ENCODE measurements at regions not wholly inside any gene's neighbourhood (a gene's known extent, or its start where the extent isn't known, plus 50 kb on each side); places are given as distances from the start of the nearest gene placed in this dataset.
"Not testable (repeated sequence)": the region's sequence is repeated elsewhere in the genome, so short reads cannot be mapped to it uniquely, and the experiment has no call there.

GRCh38 chr3:773433-773832, 319.4 kb upstream of the CNTN6 start:
- H3K9me3 ChIP-seq (ENCODE audit: control insufficient read depth in 2 of 2, insufficient read depth in 1 of 2, low read depth in 1 of 2, low read length in 1 of 2): not testable (repeated sequence)
- WGBS, 2 donors: 84 to 86% methylated on average over 3 of the region's 3 CpGs

GRCh38 chr3:775178-775880, 317.5 kb upstream of the CNTN6 start:
- no peaks in the 10 kb centered on the region for H3K4me1 ChIP-seq (ENCODE audit: control insufficient read depth in 2 of 2, insufficient read depth in 2 of 2, low read length in 1 of 2)
- H3K27ac ChIP-seq (ENCODE audit: low read depth in 2 of 2, low read length in 1 of 2): no peak overlapping the region
- 91% methylated on average over 6 of the region's 6 CpGs for WGBS, 2 donors
- no peak overlapping the region for H3K4me3 ChIP-seq (ENCODE audit: low read depth in 1 of 2, low read length in 2 of 2)
- no peaks in the 10 kb centered on the region for H3K27me3 ChIP-seq (ENCODE audit: control insufficient read depth in 1 of 2, insufficient read depth in 2 of 2, low read length in 2 of 2)
- no peaks in the 10 kb centered on the region for H3K9me3 ChIP-seq (ENCODE audit: control insufficient read depth in 2 of 2, insufficient read depth in 1 of 2, low read depth in 1 of 2, low read length in 1 of 2)
- H3K36me3 ChIP-seq (ENCODE audit: control insufficient read depth in 2 of 2, insufficient read depth in 2 of 2, low read length in 1 of 2): no peaks in the 10 kb centered on the region

More at GRCh38 chr3:773433-773832, 319.4 kb upstream of the CNTN6 start:
- not testable (repeated sequence) for H3K4me1 ChIP-seq (ENCODE audit: control insufficient read depth in 2 of 2, insufficient read depth in 2 of 2, low read length in 1 of 2); H3K27me3 ChIP-seq (ENCODE audit: control insufficient read depth in 1 of 2, insufficient read depth in 2 of 2, low read length in 2 of 2); H3K36me3 ChIP-seq (ENCODE audit: control insufficient read depth in 2 of 2, insufficient read depth in 2 of 2, low read length in 1 of 2); H3K4me3 ChIP-seq (ENCODE audit: low read depth in 1 of 2, low read length in 2 of 2); H3K27ac ChIP-seq (ENCODE audit: low read depth in 2 of 2, low read length in 1 of 2)

- 63 to 76% methylated on average over 3 of the region's 3 CpGs for WGBS, 2 donors
These were observed 312.3 kb upstream of the CNTN6 start for GRCh38 chr3:780505-780904.

GRCh38 chr3:791442-791841, 301.4 kb upstream of the CNTN6 start:
- Histone ChIP-seq H3K9me3 (ENCODE audit: control insufficient read depth in 2 of 2, insufficient read depth in 1 of 2, low read depth in 1 of 2, low read length in 1 of 2) (no peaks in the 10 kb centered on the region), H3K27ac (ENCODE audit: low read depth in 2 of 2, low read length in 1 of 2) (no peak overlapping the region), H3K4me1 (ENCODE audit: control insufficient read depth in 2 of 2, insufficient read depth in 2 of 2, low read length in 1 of 2) (no peaks in the 10 kb centered on the region), H3K27me3 (ENCODE audit: control insufficient read depth in 1 of 2, insufficient read depth in 2 of 2, low read length in 2 of 2) (no peaks in the 10 kb centered on the region), H3K4me3 (ENCODE audit: low read depth in 1 of 2, low read length in 2 of 2) (no peak overlapping the region), H3K36me3 (ENCODE audit: control insufficient read depth in 2 of 2, insufficient read depth in 2 of 2, low read length in 1 of 2) (no peaks in the 10 kb centered on the region)
- 87 to 90% methylated on average over 5 of the region's 5 CpGs for WGBS, 2 donors

More at GRCh38 chr3:780505-780904, 312.3 kb upstream of the CNTN6 start:
- Histone ChIP-seq H3K27ac (ENCODE audit: low read depth in 2 of 2, low read length in 1 of 2) (no peak overlapping the region), H3K9me3 (ENCODE audit: control insufficient read depth in 2 of 2, insufficient read depth in 1 of 2, low read depth in 1 of 2, low read length in 1 of 2) (no peaks in the 10 kb centered on the region), H3K4me3 (ENCODE audit: low read depth in 1 of 2, low read length in 2 of 2) (no peak overlapping the region), H3K4me1 (ENCODE audit: control insufficient read depth in 2 of 2, insufficient read depth in 2 of 2, low read length in 1 of 2) (no peaks in the 10 kb centered on the region), H3K36me3 (ENCODE audit: control insufficient read depth in 2 of 2, insufficient read depth in 2 of 2, low read length in 1 of 2) (no peaks in the 10 kb centered on the region), H3K27me3 (ENCODE audit: control insufficient read depth in 1 of 2, insufficient read depth in 2 of 2, low read length in 2 of 2) (no peaks in the 10 kb centered on the region)

- H3K4me3 ChIP-seq (ENCODE audit: low read depth in 1 of 2, low read length in 2 of 2): no peak overlapping the region
- H3K36me3 ChIP-seq (ENCODE audit: control insufficient read depth in 2 of 2, insufficient read depth in 2 of 2, low read length in 1 of 2): no peaks in the 10 kb centered on the region
- no peaks in the 10 kb centered on the region for H3K27me3 ChIP-seq (ENCODE audit: control insufficient read depth in 1 of 2, insufficient read depth in 2 of 2, low read length in 2 of 2)
- WGBS, 2 donors: 86 to 88% methylated on average over 8 of the region's 8 CpGs
- H3K4me1 ChIP-seq (ENCODE audit: control insufficient read depth in 2 of 2, insufficient read depth in 2 of 2, low read length in 1 of 2): no peaks in the 10 kb centered on the region
- H3K9me3 ChIP-seq (ENCODE audit: control insufficient read depth in 2 of 2, insufficient read depth in 1 of 2, low read depth in 1 of 2, low read length in 1 of 2): no peaks in the 10 kb centered on the region
- H3K27ac ChIP-seq (ENCODE audit: low read depth in 2 of 2, low read length in 1 of 2): no peak overlapping the region
These were observed 300.2 kb upstream of the CNTN6 start for GRCh38 chr3:792630-793029.

- Histone ChIP-seq H3K9me3 (ENCODE audit: control insufficient read depth in 2 of 2, insufficient read depth in 1 of 2, low read depth in 1 of 2, low read length in 1 of 2) (peaks cover 0 to 2% of the 10 kb centered on the region in 2 donors), H3K27me3 (ENCODE audit: control insufficient read depth in 1 of 2, insufficient read depth in 2 of 2, low read length in 2 of 2) (no peaks in the 10 kb centered on the region), H3K4me3 (ENCODE audit: low read depth in 1 of 2, low read length in 2 of 2) (no peak overlapping the region), H3K36me3 (ENCODE audit: control insufficient read depth in 2 of 2, insufficient read depth in 2 of 2, low read length in 1 of 2) (no peaks in the 10 kb centered on the region), H3K4me1 (ENCODE audit: control insufficient read depth in 2 of 2, insufficient read depth in 2 of 2, low read length in 1 of 2) (no peaks in the 10 kb centered on the region), H3K27ac (ENCODE audit: low read depth in 2 of 2, low read length in 1 of 2) (no peak overlapping the region)
- 55 to 56% methylated on average over 2 of the region's 2 CpGs for WGBS, 2 donors
These were observed 288.6 kb upstream of the CNTN6 start for GRCh38 chr3:804211-804610.

GRCh38 chr3:805326-805725, 287.5 kb upstream of the CNTN6 start:
- WGBS, 2 donors: 84 to 90% methylated on average over 1 of the region's 1 CpG
- Histone ChIP-seq H3K36me3 (ENCODE audit: control insufficient read depth in 2 of 2, insufficient read depth in 2 of 2, low read length in 1 of 2) (no peaks in the 10 kb centered on the region), H3K27ac (ENCODE audit: low read depth in 2 of 2, low read length in 1 of 2) (no peak overlapping the region), H3K4me3 (ENCODE audit: low read depth in 1 of 2, low read length in 2 of 2) (no peak overlapping the region), H3K27me3 (ENCODE audit: control insufficient read depth in 1 of 2, insufficient read depth in 2 of 2, low read length in 2 of 2) (no peaks in the 10 kb centered on the region), H3K9me3 (ENCODE audit: control insufficient read depth in 2 of 2, insufficient read depth in 1 of 2, low read depth in 1 of 2, low read length in 1 of 2) (peaks cover 0 to 2% of the 10 kb centered on the region in 2 donors), H3K4me1 (ENCODE audit: control insufficient read depth in 2 of 2, insufficient read depth in 2 of 2, low read length in 1 of 2) (no peaks in the 10 kb centered on the region)

- no peak overlapping the region for H3K4me3 ChIP-seq (ENCODE audit: low read depth in 1 of 2, low read length in 2 of 2)
- peaks cover 0 to 2% of the 10 kb centered on the region in 2 donors for H3K9me3 ChIP-seq (ENCODE audit: control insufficient read depth in 2 of 2, insufficient read depth in 1 of 2, low read depth in 1 of 2, low read length in 1 of 2)
- H3K4me1 ChIP-seq (ENCODE audit: control insufficient read depth in 2 of 2, insufficient read depth in 2 of 2, low read length in 1 of 2): no peaks in the 10 kb centered on the region
- no peaks in the 10 kb centered on the region for H3K36me3 ChIP-seq (ENCODE audit: control insufficient read depth in 2 of 2, insufficient read depth in 2 of 2, low read length in 1 of 2)
- H3K27me3 ChIP-seq (ENCODE audit: control insufficient read depth in 1 of 2, insufficient read depth in 2 of 2, low read length in 2 of 2): no peaks in the 10 kb centered on the region
- WGBS, 2 donors: 78 to 90% methylated on average over 2 of the region's 2 CpGs
- H3K27ac ChIP-seq (ENCODE audit: low read depth in 2 of 2, low read length in 1 of 2): no peak overlapping the region
These were observed 286.8 kb upstream of the CNTN6 start for GRCh38 chr3:806006-806405.

- Histone ChIP-seq H3K4me1 (ENCODE audit: control insufficient read depth in 2 of 2, insufficient read depth in 2 of 2, low read length in 1 of 2) (no peaks in the 10 kb centered on the region), H3K27me3 (ENCODE audit: control insufficient read depth in 1 of 2, insufficient read depth in 2 of 2, low read length in 2 of 2) (no peaks in the 10 kb centered on the region), H3K27ac (ENCODE audit: low read depth in 2 of 2, low read length in 1 of 2) (no peak overlapping the region), H3K36me3 (ENCODE audit: control insufficient read depth in 2 of 2, insufficient read depth in 2 of 2, low read length in 1 of 2) (no peaks in the 10 kb centered on the region), H3K9me3 (ENCODE audit: control insufficient read depth in 2 of 2, insufficient read depth in 1 of 2, low read depth in 1 of 2, low read length in 1 of 2) (peaks cover 5 to 10% of the 10 kb centered on the region in 2 donors), H3K4me3 (ENCODE audit: low read depth in 1 of 2, low read length in 2 of 2) (no peak overlapping the region)
- WGBS, 2 donors: 67% methylated on average over 5 of the region's 5 CpGs
These were observed 276.2 kb upstream of the CNTN6 start for GRCh38 chr3:816605-817004.

- Histone ChIP-seq H3K36me3 (ENCODE audit: control insufficient read depth in 2 of 2, insufficient read depth in 2 of 2, low read length in 1 of 2) (no peaks in the 10 kb centered on the region), H3K4me1 (ENCODE audit: control insufficient read depth in 2 of 2, insufficient read depth in 2 of 2, low read length in 1 of 2) (no peaks in the 10 kb centered on the region), H3K9me3 (ENCODE audit: control insufficient read depth in 2 of 2, insufficient read depth in 1 of 2, low read depth in 1 of 2, low read length in 1 of 2) (peaks cover 0 to 6% of the 10 kb centered on the region in 2 donors), H3K27ac (ENCODE audit: low read depth in 2 of 2, low read length in 1 of 2) (no peak overlapping the region), H3K27me3 (ENCODE audit: control insufficient read depth in 1 of 2, insufficient read depth in 2 of 2, low read length in 2 of 2) (no peaks in the 10 kb centered on the region), H3K4me3 (ENCODE audit: low read depth in 1 of 2, low read length in 2 of 2) (no peak overlapping the region)
- WGBS, 2 donors: 58 to 69% methylated on average over 1 of the region's 1 CpG
These were observed 258.1 kb upstream of the CNTN6 start for GRCh38 chr3:834679-835078.

Measured in esophagus (tissue), 2 donors.